Nephron (organoid): ENCODE measurements at regions not wholly inside any gene's neighbourhood (a gene's known extent, or its start where the extent isn't known, plus 50 kb on each side); places are given as distances from the start of the nearest gene placed in this dataset.

Experiments used
- H3K27ac Mint-ChIP-seq, 3 experiments: 2 replicates each; pipeline ENCODE4 v1.8.0; 2020; ENCODE audit warnings: mixed read lengths in 3 of 3, mild to moderate bottlenecking in 2 of 3, moderate library complexity in 1 of 3
- H3K27me3 Mint-ChIP-seq: 2 replicates; pipeline ENCODE4 v1.8.0; 2021; ENCODE audit warnings: low read depth, mild to moderate bottlenecking, moderate library complexity, mixed read lengths
- H3K36me3 Mint-ChIP-seq: 2 replicates; pipeline ENCODE4 v1.8.0; 2020; ENCODE audit warnings: low read depth, mixed read lengths
- H3K4me1 Mint-ChIP-seq: 2 replicates; pipeline ENCODE4 v1.8.0; 2020; ENCODE audit warnings: mixed read lengths
- H3K4me3 Mint-ChIP-seq, 3 experiments: 2 replicates each; pipeline ENCODE4 v1.8.0; 2020; ENCODE audit warnings: mild to moderate bottlenecking in 3 of 3, mixed read lengths in 3 of 3, moderate library complexity in 2 of 3
- H3K9me3 Mint-ChIP-seq: 2 replicates; pipeline ENCODE4 v1.8.0; 2020; ENCODE audit warnings: mixed read lengths
- TF ChIP-seq, protein P1 (sequence below), 3 experiments: fragments of 200-600 bp; sonication (generic); IDR thresholded peaks; one replicate each; pipeline ENCODE4 v1.5.0; 2021; ENCODE audit warnings: antibody characterized with exemption in 3 of 3; ENCODE audit not compliant: unreplicated experiment in 3 of 3

DNA sequence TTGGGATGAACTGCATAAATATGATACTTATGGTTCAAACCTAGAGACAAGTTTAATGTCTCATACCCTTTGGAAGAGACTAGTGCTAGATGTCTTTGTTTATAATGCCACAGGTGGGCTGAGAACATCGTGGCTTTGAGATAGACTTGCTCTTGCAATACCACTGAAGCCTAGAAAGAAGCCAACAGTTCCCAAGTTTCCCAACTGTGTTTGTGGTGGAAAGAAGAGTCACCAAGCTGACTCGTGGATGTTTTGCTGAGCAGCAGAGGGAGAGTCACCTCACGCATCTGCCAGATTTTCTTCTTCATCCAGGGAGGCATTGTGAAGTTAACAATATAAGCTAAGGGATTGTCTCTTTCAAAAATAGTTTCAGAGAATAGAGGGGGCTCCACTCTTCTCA is 1076.2 kb downstream of the C4orf33 start:
- Mint-ChIP-seq H3K4me3 (no peak overlapping the region), H3K9me3 (no peaks in the 10 kb centered on the region), H3K27ac (no peak overlapping the region), H3K4me1 (no peaks in the 10 kb centered on the region), H3K27me3 (no peaks in the 10 kb centered on the region), H3K36me3 (no peaks in the 10 kb centered on the region)
- TF ChIP-seq, protein P1, sequence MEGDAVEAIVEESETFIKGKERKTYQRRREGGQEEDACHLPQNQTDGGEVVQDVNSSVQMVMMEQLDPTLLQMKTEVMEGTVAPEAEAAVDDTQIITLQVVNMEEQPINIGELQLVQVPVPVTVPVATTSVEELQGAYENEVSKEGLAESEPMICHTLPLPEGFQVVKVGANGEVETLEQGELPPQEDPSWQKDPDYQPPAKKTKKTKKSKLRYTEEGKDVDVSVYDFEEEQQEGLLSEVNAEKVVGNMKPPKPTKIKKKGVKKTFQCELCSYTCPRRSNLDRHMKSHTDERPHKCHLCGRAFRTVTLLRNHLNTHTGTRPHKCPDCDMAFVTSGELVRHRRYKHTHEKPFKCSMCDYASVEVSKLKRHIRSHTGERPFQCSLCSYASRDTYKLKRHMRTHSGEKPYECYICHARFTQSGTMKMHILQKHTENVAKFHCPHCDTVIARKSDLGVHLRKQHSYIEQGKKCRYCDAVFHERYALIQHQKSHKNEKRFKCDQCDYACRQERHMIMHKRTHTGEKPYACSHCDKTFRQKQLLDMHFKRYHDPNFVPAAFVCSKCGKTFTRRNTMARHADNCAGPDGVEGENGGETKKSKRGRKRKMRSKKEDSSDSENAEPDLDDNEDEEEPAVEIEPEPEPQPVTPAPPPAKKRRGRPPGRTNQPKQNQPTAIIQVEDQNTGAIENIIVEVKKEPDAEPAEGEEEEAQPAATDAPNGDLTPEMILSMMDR (IDR thresholded peaks at IDR 0.05; ENCODE audit: unreplicated experiment in 3 of 3), result no peak

DNA sequence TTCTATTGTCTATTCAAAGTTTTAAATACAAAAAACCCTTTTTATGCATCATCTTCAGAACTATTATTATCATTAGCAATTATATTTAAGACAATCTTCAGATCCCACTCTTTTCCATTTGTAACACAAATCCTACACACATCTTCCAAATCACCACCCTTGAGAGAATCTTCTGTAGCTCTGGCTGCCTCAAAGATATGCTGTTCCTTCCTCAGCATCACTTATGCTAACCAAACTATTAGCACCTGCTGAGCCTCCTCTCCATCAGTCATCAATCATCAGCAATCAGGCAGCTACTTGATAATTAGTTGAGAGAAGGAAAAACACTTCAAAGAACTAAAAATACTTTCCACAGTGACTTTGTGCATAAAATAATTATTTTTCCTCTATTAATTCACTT is 1082.2 kb downstream of the C4orf33 start:
- H3K36me3 Mint-ChIP-seq, result no peaks in the 10 kb centered on the region
- no peaks in the 10 kb centered on the region for H3K9me3 Mint-ChIP-seq
- H3K27ac Mint-ChIP-seq, result no peak overlapping the region
- no peaks in the 10 kb centered on the region for H3K4me1 Mint-ChIP-seq
- no peak overlapping the region for H3K4me3 Mint-ChIP-seq
- no peaks in the 10 kb centered on the region for H3K27me3 Mint-ChIP-seq
- TF ChIP-seq, protein P1 (IDR thresholded peaks at IDR 0.05; ENCODE audit: unreplicated experiment in 3 of 3), result no peak

DNA sequence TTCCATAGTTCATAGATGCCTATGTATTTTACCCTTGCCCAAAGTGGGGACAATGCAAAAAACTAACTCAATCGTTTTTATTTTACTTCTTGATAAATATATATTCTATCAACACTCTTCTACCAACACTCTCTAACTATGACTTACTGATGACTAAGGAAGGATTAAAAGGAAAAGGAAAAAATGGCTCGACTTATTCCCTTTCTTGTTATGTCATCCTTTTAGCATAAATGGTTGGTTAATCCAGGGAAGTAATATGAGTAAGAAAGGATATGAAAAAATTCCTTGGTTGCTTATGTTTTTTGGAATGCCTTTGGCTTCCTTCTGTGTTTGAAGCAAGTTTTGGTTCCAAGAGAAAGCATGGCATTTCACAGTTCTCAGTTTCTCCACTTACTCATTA is 1087.1 kb downstream of the C4orf33 start:
- no peak overlapping the region for H3K27ac Mint-ChIP-seq
- no peaks in the 10 kb centered on the region for H3K9me3 Mint-ChIP-seq
- no peaks in the 10 kb centered on the region for H3K27me3 Mint-ChIP-seq
- H3K4me3 Mint-ChIP-seq, result no peak overlapping the region
- H3K36me3 Mint-ChIP-seq, result no peaks in the 10 kb centered on the region
- TF ChIP-seq, protein P1 (IDR thresholded peaks at IDR 0.05; ENCODE audit: unreplicated experiment in 3 of 3), result no peak
- no peaks in the 10 kb centered on the region for H3K4me1 Mint-ChIP-seq

DNA sequence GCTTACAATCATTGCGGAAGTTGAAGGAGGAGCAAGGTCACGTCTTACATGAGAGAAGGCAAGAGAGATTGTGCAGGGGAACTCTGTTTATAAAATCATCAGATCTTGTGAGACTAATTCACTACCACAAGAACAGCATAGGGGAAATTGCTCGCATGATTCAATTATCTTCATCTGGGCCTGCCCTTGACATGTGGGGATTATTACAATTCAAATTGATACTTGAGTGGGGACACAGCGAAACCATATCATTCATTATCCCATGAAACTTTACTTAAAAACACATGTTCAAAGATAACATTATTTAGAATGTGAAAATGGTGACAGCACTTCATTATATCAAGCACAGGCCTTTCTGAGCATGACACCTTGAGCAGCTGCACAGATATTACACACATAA is 1087.8 kb downstream of the C4orf33 start:
- no peak overlapping the region for H3K27ac Mint-ChIP-seq
- no peaks in the 10 kb centered on the region for H3K9me3 Mint-ChIP-seq
- H3K4me3 Mint-ChIP-seq, result no peak overlapping the region
- H3K36me3 Mint-ChIP-seq, result no peaks in the 10 kb centered on the region
- TF ChIP-seq, protein P1 (IDR thresholded peaks at IDR 0.05; ENCODE audit: unreplicated experiment in 3 of 3), result no peak
- H3K4me1 Mint-ChIP-seq, result no peaks in the 10 kb centered on the region
- H3K27me3 Mint-ChIP-seq, result no peaks in the 10 kb centered on the region

DNA sequence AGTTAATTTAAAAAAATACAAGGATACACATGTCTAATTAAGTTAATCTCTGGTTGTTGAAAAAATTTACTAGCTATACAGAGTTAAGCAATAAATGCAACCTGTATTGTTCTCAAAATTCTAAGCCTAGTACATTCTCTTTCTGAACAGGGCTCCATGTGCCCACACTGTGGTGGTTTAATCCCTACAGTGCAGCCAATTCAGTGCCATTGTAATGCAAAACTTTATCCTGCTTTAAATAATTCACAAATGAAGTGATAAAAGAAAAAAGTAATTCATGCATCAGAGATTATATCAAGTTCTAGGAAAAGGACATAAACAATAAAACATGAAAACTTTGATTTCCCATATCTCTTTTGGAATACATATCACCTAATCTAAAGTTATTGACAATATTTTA is 1089.2 kb downstream of the C4orf33 start:
- Mint-ChIP-seq H3K4me1 (no peaks in the 10 kb centered on the region), H3K36me3 (no peaks in the 10 kb centered on the region), H3K27ac (no peak overlapping the region), H3K27me3 (no peaks in the 10 kb centered on the region), H3K9me3 (no peaks in the 10 kb centered on the region), H3K4me3 (no peak overlapping the region)
- TF ChIP-seq, protein P1 (IDR thresholded peaks at IDR 0.05; ENCODE audit: unreplicated experiment in 3 of 3), result no peak

DNA sequence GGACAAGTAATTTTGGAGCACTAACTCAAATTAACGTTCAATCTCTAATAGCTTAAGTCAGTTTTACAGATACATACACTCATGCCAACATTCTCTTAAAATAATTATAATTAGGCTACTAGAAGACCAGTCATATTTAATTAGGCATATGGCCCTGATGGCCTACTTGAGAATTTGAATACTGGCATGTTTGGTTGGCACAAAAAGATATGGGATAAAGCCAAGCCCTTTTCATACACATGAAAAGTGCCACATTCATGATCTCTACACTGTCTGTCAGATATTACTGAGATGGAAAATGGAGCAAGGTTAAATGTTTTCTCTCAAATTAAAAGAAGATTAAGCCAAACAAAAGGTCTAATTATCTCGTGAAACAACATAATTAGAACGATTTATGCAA is 1091.0 kb downstream of the C4orf33 start:
- no peak overlapping the region for H3K27ac Mint-ChIP-seq
- TF ChIP-seq, protein P1 (IDR thresholded peaks at IDR 0.05; ENCODE audit: unreplicated experiment in 3 of 3), result no peak
- H3K36me3 Mint-ChIP-seq, result no peaks in the 10 kb centered on the region
- H3K27me3 Mint-ChIP-seq, result no peaks in the 10 kb centered on the region
- no peaks in the 10 kb centered on the region for H3K4me1 Mint-ChIP-seq
- H3K4me3 Mint-ChIP-seq, result no peak overlapping the region
- no peaks in the 10 kb centered on the region for H3K9me3 Mint-ChIP-seq
